ENCODE measurements at regions not wholly inside any gene's neighbourhood (a gene's known extent, or its start where the extent isn't known, plus 50 kb on each side); places are given as distances from the start of the nearest gene placed in this dataset.

DNA sequence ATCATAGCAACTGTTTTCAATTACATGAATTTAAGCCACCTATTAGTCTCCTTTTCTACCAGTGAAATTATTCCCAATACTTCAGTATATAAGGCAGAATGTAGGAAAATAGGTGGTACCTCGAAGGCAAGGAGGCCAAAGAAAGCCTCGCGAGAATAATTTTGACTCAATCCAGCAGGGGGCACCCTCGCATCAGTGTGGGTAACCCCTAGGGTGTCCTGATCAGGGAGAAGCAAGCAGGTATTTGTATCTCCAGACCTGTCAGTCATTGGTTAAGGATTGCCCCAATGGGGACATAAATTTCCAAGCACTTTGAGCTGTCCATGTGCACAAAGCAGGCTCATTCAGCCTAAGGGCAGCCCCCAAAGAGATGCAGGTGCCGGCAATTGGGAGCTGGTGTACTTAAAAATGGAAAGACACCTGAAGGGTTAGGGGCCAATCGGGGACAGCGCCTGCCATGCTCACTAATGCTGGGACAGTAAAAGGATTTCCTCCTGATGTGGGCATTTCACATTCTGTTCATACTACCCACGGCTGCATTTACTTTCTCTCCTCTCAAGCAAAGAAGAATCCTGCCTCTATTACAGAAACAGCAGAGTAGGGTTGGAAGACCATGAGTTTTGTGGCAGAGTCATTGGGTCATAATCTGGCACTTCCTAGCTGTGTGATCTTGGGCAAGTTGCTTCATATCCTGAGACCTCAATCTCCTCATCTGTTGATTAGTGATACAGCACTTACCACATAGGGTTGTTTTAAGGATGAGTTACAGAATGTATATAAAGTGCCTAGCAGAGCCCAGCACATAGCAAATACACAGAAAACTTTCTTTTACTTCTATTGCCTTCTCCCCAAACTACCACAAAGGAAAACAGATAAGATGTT, 136.1 kb downstream of the ICOS start:
- Histone ChIP-seq H3K36me3 (no peaks in the 10 kb centered on the region), H3K4me1 (no peaks in the 10 kb centered on the region), H3K4me3 (no peak overlapping the region), H3K9me3 (no peaks in the 10 kb centered on the region), H3K27me3 (ENCODE audit: low read depth) (no peaks in the 10 kb centered on the region), H3K27ac (no peak overlapping the region)
- peak; percentile 56 for TF ChIP-seq CTCF (IDR thresholded peaks at IDR 0.05)
- intact Hi-C loops (cut with DNase I), result no loop called here
- peak; percentile 57 to 62 for ATAC-seq
- DNase-seq, result no peak

GRCh38 chr2:204074456-204074855, 137.9 kb downstream of the ICOS start:
- Histone ChIP-seq H3K36me3 (no peaks in the 10 kb centered on the region), H3K4me1 (no peaks in the 10 kb centered on the region), H3K27me3 (ENCODE audit: low read depth) (no peaks in the 10 kb centered on the region), H3K9me3 (no peaks in the 10 kb centered on the region), H3K4me3 (no peak overlapping the region), H3K27ac (no peak overlapping the region)
- TF ChIP-seq CTCF (IDR thresholded peaks at IDR 0.05), result no peak
- no peak for DNase-seq
- no peak for ATAC-seq
- intact Hi-C loops (cut with DNase I), result no loop called here

GRCh38 chr2:204078003-204078698, 141.6 kb downstream of the ICOS start:
- no peaks in the 10 kb centered on the region for H3K4me1 ChIP-seq
- no peak for TF ChIP-seq CTCF (IDR thresholded peaks at IDR 0.05)
- no peak overlapping the region for H3K27ac ChIP-seq
- ATAC-seq (peak in 1 of 2 donors; percentile 62), DNase-seq (no peak)
- H3K9me3 ChIP-seq, result no peaks in the 10 kb centered on the region
- H3K27me3 ChIP-seq (ENCODE audit: low read depth), result no peaks in the 10 kb centered on the region
- no peaks in the 10 kb centered on the region for H3K36me3 ChIP-seq
- no peak overlapping the region for H3K4me3 ChIP-seq
- intact Hi-C loops (cut with DNase I), result no loop called here

DNA sequence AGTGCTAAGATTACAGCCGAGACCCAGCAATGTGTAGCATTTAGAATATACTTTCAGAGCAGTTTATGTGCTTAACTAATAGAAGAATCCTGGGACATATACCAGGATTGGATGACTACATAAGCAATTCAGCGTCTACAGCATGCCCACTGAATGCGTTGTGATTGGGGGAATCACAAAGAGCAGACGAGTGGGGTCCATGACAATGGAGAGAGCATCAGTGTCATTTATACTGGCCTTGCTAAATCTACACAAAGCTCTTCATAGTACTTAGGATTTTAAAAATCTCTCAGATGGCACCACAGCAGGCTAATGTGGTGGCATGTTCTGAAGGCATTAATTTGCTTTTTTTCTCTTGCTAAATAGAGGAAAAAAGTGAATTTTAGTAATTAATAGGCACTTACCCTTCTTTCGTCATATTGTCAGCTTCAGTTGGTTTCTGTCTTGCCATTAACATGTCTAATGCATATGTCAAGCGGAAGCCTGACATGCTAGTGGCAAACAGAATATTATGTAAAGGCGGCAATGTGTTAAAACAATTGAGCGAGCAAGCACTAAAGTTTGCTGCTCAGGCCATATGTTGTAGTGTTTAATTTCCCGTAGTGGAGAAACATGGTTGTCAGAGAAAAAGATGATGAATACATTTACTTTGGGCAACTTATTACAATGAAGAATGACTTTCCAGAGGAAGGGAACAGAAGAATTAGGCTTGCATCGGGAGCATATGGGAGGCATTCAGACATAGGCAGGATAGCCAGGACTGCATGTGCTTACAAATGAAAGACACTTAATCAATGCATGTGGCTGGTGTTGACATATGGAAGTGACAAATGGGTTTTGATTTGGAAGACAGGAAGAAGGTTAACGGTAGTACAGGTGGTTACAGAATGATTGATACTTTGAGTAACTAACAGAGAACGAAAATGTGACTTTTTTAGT, 145.2 kb downstream of the ICOS start:
- TF ChIP-seq CTCF (IDR thresholded peaks at IDR 0.05), result no peak
- H3K27ac ChIP-seq, result no peak overlapping the region
- H3K4me3 ChIP-seq, result no peak overlapping the region
- H3K27me3 ChIP-seq (ENCODE audit: low read depth), result no peaks in the 10 kb centered on the region
- intact Hi-C loops (cut with DNase I), result no loop called here
- no peaks in the 10 kb centered on the region for H3K9me3 ChIP-seq
- no peaks in the 10 kb centered on the region for H3K4me1 ChIP-seq
- ATAC-seq (no peak), DNase-seq (no peak)
- no peaks in the 10 kb centered on the region for H3K36me3 ChIP-seq

DNA sequence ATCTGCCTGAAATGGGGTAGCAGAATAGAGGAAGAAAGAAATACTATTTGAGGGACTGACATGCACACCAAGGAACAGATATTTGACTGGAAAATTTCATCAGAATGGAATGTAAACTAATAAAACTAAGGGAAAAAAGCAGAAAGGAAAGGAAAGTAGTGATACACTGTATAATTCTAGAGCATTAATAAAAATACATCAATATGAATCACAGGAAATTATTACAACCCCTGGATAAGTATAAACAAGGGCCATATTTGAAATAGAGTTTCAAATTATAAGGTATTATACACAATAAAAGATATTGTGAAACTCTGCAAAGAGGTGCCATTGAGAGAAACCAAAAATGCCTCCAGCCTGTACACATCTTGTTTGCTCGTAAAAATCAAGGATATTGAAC, 149.6 kb downstream of the ICOS start:
- no peak for TF ChIP-seq CTCF (IDR thresholded peaks at IDR 0.05)
- intact Hi-C loops (cut with DNase I), result no loop called here
- no peak overlapping the region for H3K27ac ChIP-seq

More for the DNA sequence above, 149.6 kb downstream of the ICOS start:
- DNase-seq (no peak), ATAC-seq (no peak)
- Histone ChIP-seq H3K36me3 (no peaks in the 10 kb centered on the region), H3K27me3 (ENCODE audit: low read depth) (no peaks in the 10 kb centered on the region), H3K4me3 (no peak overlapping the region), H3K9me3 (no peaks in the 10 kb centered on the region), H3K4me1 (no peaks in the 10 kb centered on the region)
